HepG2 (cell line): ENCODE measurements at regions not wholly inside any gene's neighbourhood (a gene's known extent, or its start where the extent isn't known, plus 50 kb on each side); places are given as distances from the start of the nearest gene placed in this dataset.
A peak's percentile ranks its signal among the peaks of the same experiment; 100 is the strongest.

Source experiments
- ERF ChIP-seq: IDR thresholded peaks from 2 replicates; pipeline ENCODE4 v1.6.1; 2018; ENCODE audit warnings: missing biosample characterization, missing genetic modification reagents
- FOXC1 ChIP-seq: sonication (generic); formaldehyde crosslinking; IDR thresholded peaks from 2 replicates; pipeline ENCODE4 v1.8.0; 2022; ENCODE audit warnings: mild to moderate bottlenecking, missing genetic modification reagents, borderline replicate concordance
- FUBP1 ChIP-seq: sonication (generic); formaldehyde crosslinking; IDR thresholded peaks from 2 replicates; pipeline ENCODE4 v1.5.1; 2020; ENCODE audit warnings: missing genetic modification reagents, mild to moderate bottlenecking, borderline replicate concordance
- GFI1 ChIP-seq: sonication (generic); formaldehyde crosslinking; IDR thresholded peaks from 2 replicates; pipeline ENCODE4 v1.5.0; 2020; ENCODE audit warnings: missing genetic modification reagents, mild to moderate bottlenecking, borderline replicate concordance
- HMGXB4 ChIP-seq, 2 experiments: sonication (generic) in 1 of 2; formaldehyde crosslinking in 1 of 2; IDR thresholded peaks; 2 replicates each; pipeline versions ENCODE4 v1.4.0 to v1.6.1; 2018 to 2020; ENCODE audit warnings: missing genetic modification reagents in 2 of 2, borderline replicate concordance in 1 of 2, low read depth in 1 of 2, mild to moderate bottlenecking in 1 of 2, missing biosample characterization in 1 of 2
- HNF1A ChIP-seq, 2 experiments: sonication (generic) in 1 of 2; formaldehyde crosslinking in 1 of 2; IDR thresholded peaks; 2 replicates each; pipeline versions ENCODE4 v1.4.0 to v1.6.1; 2016 to 2020; ENCODE audit warnings: borderline replicate concordance in 1 of 2, low read depth in 1 of 2, mild to moderate bottlenecking in 1 of 2, missing genetic modification reagents in 1 of 2
- KLF16 ChIP-seq, 2 experiments: sonication (generic) in 1 of 2; formaldehyde crosslinking in 1 of 2; IDR thresholded peaks; 2 replicates each; pipeline versions ENCODE4 v1.6.1 to v1.8.0; 2016 to 2023; ENCODE audit warnings: missing genetic modification reagents in 2 of 2, missing compliant biosample characterization in 1 of 2
- MBNL3 ChIP-seq: fragments of 250-450 bp; sonication (Bioruptor Pico); conservative IDR thresholded peaks from 2 replicates; pipeline ENCODE4 v1.8.0; 2022; ENCODE audit warnings: mild to moderate bottlenecking, inconsistent platforms
- MEF2D ChIP-seq: sonication (generic); formaldehyde crosslinking; IDR thresholded peaks from 2 replicates; pipeline ENCODE4 v1.5.1; 2020; ENCODE audit warnings: mild to moderate bottlenecking, missing genetic modification reagents
- NFIC ChIP-seq: IDR thresholded peaks from 2 replicates; pipeline ENCODE4 v1.6.1; 2012; ENCODE audit warnings: mild to moderate bottlenecking, low read length, inconsistent platforms
- NONO ChIP-seq, 2 experiments: fragments of 450-650 bp in 1 of 2; sonication (generic) in 1 of 2; formaldehyde crosslinking in 1 of 2; IDR thresholded peaks in 1 of 2; conservative IDR thresholded peaks in 1 of 2; 2 replicates each; pipeline versions ENCODE4 v1.6.1 to v1.8.0; 2017 to 2022; ENCODE audit warnings: mild to moderate bottlenecking in 1 of 2, missing genetic modification reagents in 1 of 2, moderate library complexity in 1 of 2
- POGZ ChIP-seq: sonication (generic); formaldehyde crosslinking; IDR thresholded peaks from 2 replicates; pipeline ENCODE4 v1.4.0; 2020; ENCODE audit warnings: mild to moderate bottlenecking, missing genetic modification reagents
- RFX1 ChIP-seq: fragments of 450-650 bp; IDR thresholded peaks from 2 replicates; pipeline ENCODE4 v1.6.1; 2017
- STAG1 ChIP-seq: sonication (generic); formaldehyde crosslinking; IDR thresholded peaks from 2 replicates; pipeline ENCODE4 v1.4.0; 2020; ENCODE audit warnings: missing genetic modification reagents
- TBL1XR1 ChIP-seq: fragments of 150-350 bp; IDR thresholded peaks from 2 replicates; pipeline ENCODE4 v1.6.1; 2014; ENCODE audit warnings: borderline replicate concordance, low read length; ENCODE audit not compliant: partially characterized antibody
- ZBTB34 ChIP-seq: sonication (generic); formaldehyde crosslinking; IDR thresholded peaks from 2 replicates; pipeline ENCODE4 v1.8.0; 2022; ENCODE audit warnings: mild to moderate bottlenecking, missing genetic modification reagents
- ZNF503 ChIP-seq: sonication (generic); formaldehyde crosslinking; IDR thresholded peaks from 2 replicates; pipeline ENCODE4 v1.4.0; 2020; ENCODE audit warnings: missing genetic modification reagents

- TF ChIP-seq HNF1A (IDR thresholded peaks at IDR 0.05; ENCODE audit: low read depth) = peak; percentile 49; the same call in 1 of the 2 replicates
- TF ChIP-seq HNF1A (CRISPR knock-in tag; IDR thresholded peaks at IDR 0.05; ENCODE audit: borderline replicate concordance) = no peak; the same call in 1 of the 2 replicates
- 0 out of 4 replicates have a peak, but pooled peaks of 1 of the 2 experiments have one; percentile 28 for TF ChIP-seq KLF16 (CRISPR knock-in tag; IDR thresholded peaks at IDR 0.05)
- TF ChIP-seq GFI1 (CRISPR knock-in tag) = peak; percentile 27; the same call in 1 of the 2 replicates
- 0 out of 2 replicates have a peak, but pooled peaks have one; percentile 12 for TF ChIP-seq STAG1
- no peak for TF ChIP-seq HMGXB4 (CRISPR knock-in tag; IDR thresholded peaks at IDR 0.05; ENCODE audit: borderline replicate concordance in 1 of 2, low read depth in 1 of 2)
- TF ChIP-seq RFX1 = 0 out of 2 replicates have a peak, but pooled peaks have one; percentile 9
- 0 out of 2 replicates have a peak, but pooled peaks have one; percentile 44 for TF ChIP-seq NFIC
- no peak for TF ChIP-seq MEF2D (CRISPR knock-in tag)
- no peak for TF ChIP-seq NONO (IDR thresholded peaks at IDR 0.05)
- TF ChIP-seq NONO (CRISPR knock-in tag; conservative IDR thresholded peaks at IDR 0.05) = peak; percentile 48; the same call in 1 of the 2 replicates
- TF ChIP-seq ZBTB34 (CRISPR knock-in tag) = no peak
- peak; percentile 41; the same call in 1 of the 2 replicates for TF ChIP-seq POGZ
- no peak for TF ChIP-seq FOXC1 (CRISPR knock-in tag)
- TF ChIP-seq ERF (CRISPR knock-in tag) = peak; percentile 49; the same call in 1 of the 2 replicates
- TF ChIP-seq TBL1XR1 = peak; percentile 64
- TF ChIP-seq ZNF503 (CRISPR knock-in tag) = 0 out of 2 replicates have a peak, but pooled peaks have one; percentile 41
- no peak for TF ChIP-seq FUBP1
- no peak for TF ChIP-seq MBNL3 (CRISPR knock-in tag)
Measured at GRCh38 chr13:33992881-33993336, 175.0 kb downstream of the RFC3 start (continued).
